ENCODE measurements at regions not wholly inside any gene's neighbourhood (a gene's known extent, or its start where the extent isn't known, plus 50 kb on each side); places are given as distances from the start of the nearest gene placed in this dataset.

DNA sequence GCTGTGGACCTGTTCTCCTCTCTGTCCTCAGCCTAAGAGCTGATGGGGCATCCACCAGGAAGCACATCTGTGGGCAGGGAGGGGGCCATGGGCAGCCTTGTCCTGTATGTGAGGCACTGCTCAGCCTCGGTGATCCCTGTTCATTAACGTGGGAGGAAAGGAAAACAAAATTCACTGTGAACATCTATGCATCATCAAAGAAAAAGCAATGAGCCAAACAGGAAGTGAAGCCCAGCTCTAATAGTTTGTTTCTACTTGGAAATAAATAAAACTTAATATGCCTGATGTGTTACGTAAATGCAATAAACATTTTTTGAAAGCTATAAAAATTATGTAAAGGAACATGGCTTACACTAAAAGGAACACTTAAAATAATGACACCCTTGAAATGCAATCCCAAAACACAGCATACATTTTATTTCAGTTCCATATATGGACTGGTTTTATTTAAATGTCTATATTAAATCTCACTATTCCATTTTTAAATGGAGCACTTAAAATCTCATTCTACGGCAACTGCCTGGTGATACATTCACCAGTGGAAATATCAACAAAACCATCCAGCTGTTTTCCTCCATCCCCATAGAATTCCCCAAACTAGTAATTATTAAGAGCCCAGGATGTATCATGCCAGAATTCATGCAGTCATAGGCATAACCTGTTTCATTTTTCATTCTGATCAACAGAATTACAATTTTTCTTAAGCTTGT is 78.3 kb downstream of the ZNF280B start:
- no peak for TF ChIP-seq POLR2A (IDR thresholded peaks at IDR 0.05)
- TF ChIP-seq, protein P1, sequence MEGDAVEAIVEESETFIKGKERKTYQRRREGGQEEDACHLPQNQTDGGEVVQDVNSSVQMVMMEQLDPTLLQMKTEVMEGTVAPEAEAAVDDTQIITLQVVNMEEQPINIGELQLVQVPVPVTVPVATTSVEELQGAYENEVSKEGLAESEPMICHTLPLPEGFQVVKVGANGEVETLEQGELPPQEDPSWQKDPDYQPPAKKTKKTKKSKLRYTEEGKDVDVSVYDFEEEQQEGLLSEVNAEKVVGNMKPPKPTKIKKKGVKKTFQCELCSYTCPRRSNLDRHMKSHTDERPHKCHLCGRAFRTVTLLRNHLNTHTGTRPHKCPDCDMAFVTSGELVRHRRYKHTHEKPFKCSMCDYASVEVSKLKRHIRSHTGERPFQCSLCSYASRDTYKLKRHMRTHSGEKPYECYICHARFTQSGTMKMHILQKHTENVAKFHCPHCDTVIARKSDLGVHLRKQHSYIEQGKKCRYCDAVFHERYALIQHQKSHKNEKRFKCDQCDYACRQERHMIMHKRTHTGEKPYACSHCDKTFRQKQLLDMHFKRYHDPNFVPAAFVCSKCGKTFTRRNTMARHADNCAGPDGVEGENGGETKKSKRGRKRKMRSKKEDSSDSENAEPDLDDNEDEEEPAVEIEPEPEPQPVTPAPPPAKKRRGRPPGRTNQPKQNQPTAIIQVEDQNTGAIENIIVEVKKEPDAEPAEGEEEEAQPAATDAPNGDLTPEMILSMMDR (IDR thresholded peaks at IDR 0.05), result no peak
- H3K27ac ChIP-seq, result no peak overlapping the region
- no peak for DNase-seq
- no peaks in the 10 kb centered on the region for H3K9me3 ChIP-seq
- no peaks in the 10 kb centered on the region for H3K36me3 ChIP-seq
- H3K27me3 ChIP-seq, result no peaks in the 10 kb centered on the region
- peaks cover 0 to 4% (median 0%) of the 10 kb centered on the region in 4 donors for H3K4me1 ChIP-seq
- H3K4me3 ChIP-seq, result no peak overlapping the region

DNA sequence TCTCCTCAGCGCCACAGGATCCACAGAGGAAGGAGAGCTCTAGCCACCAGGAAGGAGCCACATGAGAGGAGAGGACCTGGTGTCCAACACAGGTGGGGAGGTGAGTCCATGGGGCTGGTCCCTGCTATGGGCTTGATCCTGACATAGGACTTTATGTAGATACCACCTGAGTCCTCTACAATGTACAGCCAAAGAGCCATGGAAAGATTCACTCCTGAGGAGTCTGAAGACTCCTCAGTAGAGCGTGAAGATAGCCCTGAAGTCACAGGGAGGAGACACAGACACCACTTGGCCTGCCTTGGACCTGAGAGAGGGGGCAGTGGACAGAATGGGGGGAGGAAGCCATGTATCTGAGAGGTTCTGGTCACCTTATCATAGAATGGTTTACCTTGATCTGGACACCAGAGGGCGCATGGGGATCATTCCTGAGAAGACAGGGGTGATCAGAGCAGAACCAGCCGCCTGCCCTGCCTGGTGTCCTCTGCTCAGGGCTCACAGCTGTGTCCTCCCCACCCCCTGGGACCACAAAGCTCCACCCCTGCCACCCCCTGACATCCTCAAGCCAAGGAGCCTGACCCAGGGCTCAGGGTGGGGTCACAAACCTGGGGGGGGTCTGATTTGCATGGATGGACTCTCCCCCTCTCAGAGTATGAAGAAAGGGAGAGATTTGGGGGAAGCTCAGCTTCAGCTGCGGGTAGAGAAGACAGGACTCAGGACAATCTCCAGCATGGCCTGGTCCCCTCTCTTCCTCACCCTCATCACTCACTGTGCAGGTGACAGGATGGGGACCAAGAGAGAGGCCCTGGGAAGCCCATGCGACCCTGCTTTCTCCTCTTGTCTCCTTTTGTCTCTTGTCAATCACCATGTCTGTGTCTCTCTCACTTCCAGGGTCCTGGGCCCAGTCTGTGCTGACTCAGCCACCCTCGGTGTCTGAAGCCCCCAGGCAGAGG is 77.0 kb downstream of the ZNF280B start:
- TF ChIP-seq, protein P1 (IDR thresholded peaks at IDR 0.05), result peak; percentile 10 to 62 (median 46)
- no peak for TF ChIP-seq POLR2A (IDR thresholded peaks at IDR 0.05)
- no peak overlapping the region for H3K4me3 ChIP-seq
- peak in 2 of 3 donors; percentile 86 to 92 for DNase-seq
- H3K36me3 ChIP-seq, result no peaks in the 10 kb centered on the region
- no peaks in the 10 kb centered on the region for H3K27me3 ChIP-seq
- no peak overlapping the region for H3K27ac ChIP-seq
- H3K4me1 ChIP-seq, result peaks cover 0 to 4% (median 0%) of the 10 kb centered on the region in 4 donors
- H3K9me3 ChIP-seq, result no peaks in the 10 kb centered on the region

DNA sequence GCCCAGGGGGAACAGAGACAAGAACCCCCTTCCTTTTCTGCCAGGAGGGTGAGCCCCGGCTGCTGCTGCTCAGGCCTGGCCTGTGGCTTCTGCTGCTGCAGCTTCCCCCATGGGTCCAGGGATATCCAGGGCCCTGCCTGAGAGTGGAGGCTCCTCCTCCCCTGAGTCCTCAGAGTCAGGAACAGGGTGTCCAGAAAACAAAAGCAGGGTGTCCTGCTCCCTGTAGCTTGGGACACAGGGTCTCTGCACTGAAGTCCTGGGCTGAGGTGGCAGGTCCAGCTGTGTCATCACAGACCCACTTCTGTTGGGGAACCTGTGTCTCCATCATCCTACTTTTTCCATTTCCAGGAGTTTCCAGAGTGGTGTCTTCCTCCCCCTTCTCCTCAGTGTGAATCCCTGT is 76.1 kb downstream of the ZNF280B start:
- no peaks in the 10 kb centered on the region for H3K9me3 ChIP-seq
- no peak for DNase-seq
- H3K27ac ChIP-seq, result no peak overlapping the region
- H3K4me1 ChIP-seq, result peaks cover 0 to 2% (median 0%) of the 10 kb centered on the region in 4 donors
- no peaks in the 10 kb centered on the region for H3K36me3 ChIP-seq
- TF ChIP-seq, protein P1 (IDR thresholded peaks at IDR 0.05), result no peak
- TF ChIP-seq POLR2A (IDR thresholded peaks at IDR 0.05), result no peak
- H3K27me3 ChIP-seq, result no peaks in the 10 kb centered on the region
- no peak overlapping the region for H3K4me3 ChIP-seq

DNA sequence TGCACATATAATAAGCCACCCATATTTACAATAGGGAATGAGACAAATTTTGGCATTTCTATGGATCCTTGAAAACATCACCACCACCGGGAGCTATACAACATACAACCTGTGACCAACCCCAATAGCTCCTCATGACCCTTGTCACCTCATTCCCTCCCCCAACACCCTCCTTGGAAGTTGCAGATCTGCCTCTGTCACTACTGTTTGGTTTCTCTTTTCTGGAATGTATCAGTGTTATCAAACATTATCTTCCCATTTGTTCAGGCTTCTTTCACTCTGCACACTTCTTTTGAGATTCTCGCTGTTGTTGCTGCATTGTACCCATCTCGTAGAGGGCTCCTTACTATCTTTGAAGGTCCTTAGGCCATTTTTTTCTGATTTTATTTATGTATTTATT is 75.6 kb downstream of the ZNF280B start:
- no peaks in the 10 kb centered on the region for H3K36me3 ChIP-seq
- no peaks in the 10 kb centered on the region for H3K9me3 ChIP-seq
- no peak overlapping the region for H3K4me3 ChIP-seq
- H3K27me3 ChIP-seq, result no peaks in the 10 kb centered on the region
- no peaks in the 10 kb centered on the region for H3K4me1 ChIP-seq
- no peak for DNase-seq
- no peak overlapping the region for H3K27ac ChIP-seq
- no peak for TF ChIP-seq POLR2A (IDR thresholded peaks at IDR 0.05)
- TF ChIP-seq, protein P1 (IDR thresholded peaks at IDR 0.05), result no peak

DNA sequence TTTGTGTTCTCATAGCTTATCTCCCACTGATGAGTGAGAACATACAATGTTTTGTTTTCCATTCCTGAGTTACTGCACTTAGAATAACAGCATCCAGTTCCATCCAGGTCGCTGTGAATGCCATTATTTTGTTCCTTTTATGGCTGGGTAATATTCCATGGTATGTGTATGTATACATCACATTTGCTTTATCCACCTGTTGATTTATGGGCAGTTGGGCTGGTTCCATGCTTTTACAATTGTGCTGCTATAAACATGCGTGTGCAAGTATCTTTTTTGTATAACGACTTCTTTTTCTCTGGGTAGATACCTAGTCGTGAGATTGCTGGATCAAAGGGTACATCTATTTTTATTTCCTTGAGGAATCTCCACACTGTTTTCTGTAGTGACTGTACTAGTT is 74.8 kb downstream of the ZNF280B start:
- H3K4me3 ChIP-seq, result no peak overlapping the region
- no peak overlapping the region for H3K27ac ChIP-seq
- H3K4me1 ChIP-seq, result no peaks in the 10 kb centered on the region
- DNase-seq, result no peak
- H3K36me3 ChIP-seq, result no peaks in the 10 kb centered on the region
- TF ChIP-seq, protein P1 (IDR thresholded peaks at IDR 0.05), result no peak
- no peak for TF ChIP-seq POLR2A (IDR thresholded peaks at IDR 0.05)
- H3K27me3 ChIP-seq, result no peaks in the 10 kb centered on the region
- no peaks in the 10 kb centered on the region for H3K9me3 ChIP-seq

Small RNAs in the stretch of these regions (small RNA-seq; reads per million reads assigned to genes)
- gene AC245291.3 (0 reads per million in 2 donors), gene IGLVVII-41-1 (0 reads per million in 2 donors)
